ENCODE measurements at regions not wholly inside any gene's neighbourhood (a gene's known extent, or its start where the extent isn't known, plus 50 kb on each side); places are given as distances from the start of the nearest gene placed in this dataset.

GRCh38 chr2:19799881-19800780 lies 101.7 kb downstream of the TTC32 start:
- DNase-seq (ENCODE audit: low read depth) = no peak
- no peak overlapping the region for H3K4me3 ChIP-seq (ENCODE audit: low read depth, low read length)
- TF ChIP-seq CTCF (IDR thresholded peaks at IDR 0.05; ENCODE audit: insufficient read depth, low read depth, low read length, missing control alignments) = no peak

GRCh38 chr2:19797871-19798270 lies 103.9 kb downstream of the TTC32 start:
- H3K4me3 ChIP-seq (ENCODE audit: low read depth, low read length) = no peak overlapping the region
- DNase-seq (ENCODE audit: low read depth) = no peak
- TF ChIP-seq CTCF (IDR thresholded peaks at IDR 0.05; ENCODE audit: insufficient read depth, low read depth, low read length, missing control alignments) = no peak

- no peak for DNase-seq (ENCODE audit: low read depth)
- no peak for TF ChIP-seq CTCF (IDR thresholded peaks at IDR 0.05; ENCODE audit: insufficient read depth, low read depth, low read length, missing control alignments)
Observed at GRCh38 chr2:19797243-19797810, 104.5 kb downstream of the TTC32 start.

GRCh38 chr2:19796035-19796695 lies 105.6 kb downstream of the TTC32 start:
- H3K4me3 ChIP-seq (ENCODE audit: low read depth, low read length) = no peak overlapping the region
- DNase-seq (ENCODE audit: low read depth) = no peak
- TF ChIP-seq CTCF (IDR thresholded peaks at IDR 0.05; ENCODE audit: insufficient read depth, low read depth, low read length, missing control alignments) = no peak

More at GRCh38 chr2:19797243-19797810, 104.5 kb downstream of the TTC32 start:
- H3K4me3 ChIP-seq (ENCODE audit: low read depth, low read length) = no peak overlapping the region

- TF ChIP-seq CTCF (IDR thresholded peaks at IDR 0.05; ENCODE audit: insufficient read depth, low read depth, low read length, missing control alignments) = no peak
- no peak for DNase-seq (ENCODE audit: low read depth)
- H3K4me3 ChIP-seq (ENCODE audit: low read depth, low read length) = no peak overlapping the region
Observed at GRCh38 chr2:19793132-19793750, 108.5 kb downstream of the TTC32 start.

- TF ChIP-seq CTCF (IDR thresholded peaks at IDR 0.05; ENCODE audit: insufficient read depth, low read depth, low read length, missing control alignments) = no peak
- H3K4me3 ChIP-seq (ENCODE audit: low read depth, low read length) = no peak overlapping the region
- DNase-seq (ENCODE audit: low read depth) = no peak
Observed at GRCh38 chr2:19790291-19790690, 111.5 kb downstream of the TTC32 start.
